Neural cell (in vitro differentiated cells): ENCODE measurements at regions not wholly inside any gene's neighbourhood (a gene's known extent, or its start where the extent isn't known, plus 50 kb on each side); places are given as distances from the start of the nearest gene placed in this dataset.

ENCODE experiments used
- H2AFZ ChIP-seq: fragments of 200-600, 300-800 bp; sonication (generic), shearing (Covaris generic); 2 replicates; pipeline ENCODE4 v1.6.0; 2014; ENCODE audit warnings: low read depth, mild to moderate bottlenecking, antibody characterized with exemption, low read length, moderate library complexity
- H3F3A ChIP-seq: fragments of 200-600 bp; shearing (Covaris generic); 2 replicates; pipeline ENCODE4 v1.6.1; 2016; ENCODE audit warnings: mild to moderate bottlenecking, moderate library complexity, mixed read lengths, antibody characterized with exemption, low read length; ENCODE audit not compliant: insufficient read depth, poor library complexity, severe bottlenecking
- H3K27ac ChIP-seq: fragments of 200-600, 300-800 bp; sonication (generic), shearing (Covaris generic); 2 replicates; pipeline ENCODE4 v1.5.1; 2014; ENCODE audit warnings: mild to moderate bottlenecking, low read length, moderate library complexity
- H3K27me3 ChIP-seq: fragments of 300-800, 200-600 bp; sonication (generic), shearing (Covaris generic); 2 replicates; pipeline ENCODE4 v1.6.0; 2014; ENCODE audit warnings: mild to moderate bottlenecking, low read depth, low read length, moderate library complexity; ENCODE audit not compliant: insufficient read depth
- H3K36me3 ChIP-seq: fragments of 300-800, 200-600 bp; sonication (generic), shearing (Covaris generic); 2 replicates; pipeline ENCODE4 v1.5.1; 2014; ENCODE audit warnings: mild to moderate bottlenecking, antibody characterized with exemption, low read length, moderate library complexity; ENCODE audit not compliant: insufficient read depth
- H3K4me2 ChIP-seq: fragments of 300-800, 200-600 bp; sonication (generic), shearing (Covaris generic); 2 replicates; pipeline ENCODE4 v1.6.0; 2014; ENCODE audit warnings: mild to moderate bottlenecking, low read length
- H3K4me3 ChIP-seq: fragments of 300-800, 200-600 bp; sonication (generic), shearing (Covaris generic); 2 replicates; pipeline ENCODE4 v1.5.1; 2014; ENCODE audit warnings: mild to moderate bottlenecking, low read length, moderate library complexity
- H3K79me2 ChIP-seq: fragments of 200-600 bp; shearing (Covaris generic); replicated peaks from 2 replicates; pipeline ENCODE4 v1.6.0; 2014; ENCODE audit warnings: mild to moderate bottlenecking, low read length, moderate library complexity; ENCODE audit not compliant: insufficient read depth
- H3K9ac ChIP-seq: fragments of 300-800, 200-600 bp; sonication (generic), shearing (Covaris generic); 2 replicates; pipeline ENCODE4 v1.6.1; 2016; ENCODE audit warnings: mild to moderate bottlenecking, low read length, mixed read lengths
- H3K9me2 ChIP-seq: fragments of 200-600 bp; shearing (Covaris generic); 2 replicates; pipeline ENCODE4 v1.6.1; 2016; ENCODE audit warnings: mild to moderate bottlenecking, low read length, mixed read lengths; ENCODE audit not compliant: insufficient read depth
- H3K9me3 ChIP-seq: fragments of 200-600, 300-800 bp; sonication (generic), shearing (Covaris generic); 2 replicates; pipeline ENCODE4 v1.6.1; 2016; ENCODE audit warnings: mild to moderate bottlenecking, mixed run types, low read length, moderate library complexity, mixed read lengths
- H4K20me1 ChIP-seq: fragments of 200-600 bp; shearing (Covaris generic); 2 replicates; pipeline ENCODE4 v1.6.1; 2016; ENCODE audit warnings: mild to moderate bottlenecking, mixed run types; ENCODE audit not compliant: insufficient read depth
- RAD21 ChIP-seq: fragments of 450-650 bp; conservative IDR thresholded peaks from 2 replicates; pipeline ENCODE4 v1.6.1; 2014; ENCODE audit warnings: antibody characterized with exemption, mild to moderate bottlenecking, moderate library complexity
- TAF1 ChIP-seq: IDR thresholded peaks from 2 replicates; pipeline ENCODE4 v1.6.1; 2012; ENCODE audit warnings: low read depth
- small RNA-seq, 3 experiments: library from RNA; depleted of rRNA; stranded (forward); fragments of <200 nt; gene quantifications; one replicate each; pipeline ENCODE3, GENCODE V24; 2012

DNA sequence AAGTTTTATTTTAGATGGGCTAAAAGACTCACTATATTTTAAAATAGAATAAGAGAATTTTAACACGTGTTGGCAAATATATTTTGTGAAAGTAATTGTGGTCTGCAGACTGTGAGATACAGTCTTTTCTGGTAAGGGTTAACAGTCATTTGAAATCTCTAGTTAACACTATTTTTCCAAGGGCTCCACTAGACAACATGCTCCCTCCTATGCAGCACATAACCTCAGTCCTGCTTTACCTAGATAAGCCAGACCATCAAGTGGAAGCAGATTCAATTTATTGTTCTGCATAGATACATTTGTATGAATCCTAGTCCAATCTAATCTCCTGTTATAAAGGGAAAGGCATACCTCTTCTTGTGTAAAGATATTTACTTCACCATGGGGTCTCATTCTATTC is 133.2 kb upstream of the CT83 start:
- Histone ChIP-seq H4K20me1 (no peaks in the 10 kb centered on the region), H3K27ac (no peak overlapping the region), H3K9ac (no peak overlapping the region), H3K4me2 (no peak overlapping the region), H3K36me3 (no peaks in the 10 kb centered on the region), H3K27me3 (no peaks in the 10 kb centered on the region), H3F3A (no peaks in the 10 kb centered on the region), H3K9me3 (no peaks in the 10 kb centered on the region), H3K79me2 (no peaks in the 10 kb centered on the region), H2AFZ (no peak overlapping the region), H3K4me3 (no peak overlapping the region), H3K9me2 (no peaks in the 10 kb centered on the region)
- TF ChIP-seq TAF1 (no peak), RAD21 (no peak)

Small RNA genes lying in the stretch of these regions (small RNA-seq; reads per million reads assigned to genes)
- gene RNU6-1323P = 0.10 to 2.4 (median 0.79) reads per million in 3 experiments
